ENCODE measurements at regions not wholly inside any gene's neighbourhood (a gene's known extent, or its start where the extent isn't known, plus 50 kb on each side); places are given as distances from the start of the nearest gene placed in this dataset.

GRCh38 chr16:74168445-74168844 is 128.2 kb upstream of the PSMD7 start:
- H2AFZ ChIP-seq (ENCODE audit: low read depth, low read length, poor library complexity, severe bottlenecking), result no peak overlapping the region
- ChIA-PET CTCF (no interaction called here), POLR2A (no interaction called here), RAD21 (ENCODE audit: low non-redundant PET in 1 of 2, low total read pairs in 2 of 2, uncharacterized antibody in 2 of 2, unreplicated experiment in 2 of 2) (no interaction called here)
- intact Hi-C loops (cut with micrococcal nuclease), result no loop called here
- no peak for ATAC-seq
- 0 out of 2 replicates have a peak, but pooled peaks cover 6% of the 10 kb centered on the region for H3K27me3 ChIP-seq (ENCODE audit: insufficient read depth, low read length)
- TF ChIP-seq ZNF274 (IDR thresholded peaks at IDR 0.05; ENCODE audit: low read depth, low read length), result no peak
- no peak for TF ChIP-seq CEBPB (IDR thresholded peaks at IDR 0.05; ENCODE audit: low read depth)
- TF ChIP-seq ZBTB33 (IDR thresholded peaks at IDR 0.05; ENCODE audit: extremely low read depth, insufficient replicate concordance, low read length), result no peak
- no peak for TF ChIP-seq REST (IDR thresholded peaks at IDR 0.05; ENCODE audit: low read depth)
- TF ChIP-seq EZH2 (IDR thresholded peaks at IDR 0.05), result no peak
- no peak for TF ChIP-seq JUND (IDR thresholded peaks at IDR 0.05)
- no peak for TF ChIP-seq SIN3A (IDR thresholded peaks at IDR 0.05; ENCODE audit: low read depth)
- no peak for TF ChIP-seq POLR2AphosphoS5 (IDR thresholded peaks at IDR 0.05; ENCODE audit: low read depth, low read length)
- TF ChIP-seq MAX (IDR thresholded peaks at IDR 0.05), result no peak
- no peak for TF ChIP-seq CBX3 (IDR thresholded peaks at IDR 0.05; ENCODE audit: low read depth)
- TF ChIP-seq TCF7L2 (IDR thresholded peaks at IDR 0.05; ENCODE audit: borderline replicate concordance, extremely low read depth, insufficient read depth, insufficient read length), result no peak
- no peak for TF ChIP-seq EGR1 (IDR thresholded peaks at IDR 0.05; ENCODE audit: low read depth)
- TF ChIP-seq EZH2phosphoT487 (IDR thresholded peaks at IDR 0.05; ENCODE audit: borderline replicate concordance), result no peak
- no peak for TF ChIP-seq YY1 (IDR thresholded peaks at IDR 0.05; ENCODE audit: extremely low read depth, insufficient replicate concordance, low read depth, low read length)
- H3K9me2 ChIP-seq (ENCODE audit: insufficient read depth), result no peaks in the 10 kb centered on the region
- H4K20me1 ChIP-seq (ENCODE audit: insufficient read depth), result no peaks in the 10 kb centered on the region
- no peaks in the 10 kb centered on the region for H3K79me2 ChIP-seq (ENCODE audit: insufficient read depth, low read length)
- DNase-seq (ENCODE audit: low read depth, low spot score), result no peak
- H3K9ac ChIP-seq (ENCODE audit: low read length), result no peak overlapping the region
- no peak overlapping the region for H3K4me2 ChIP-seq (ENCODE audit: low read length)
- H3K4me3 ChIP-seq (replicated peaks in 1 of 2; ENCODE audit: low read depth in 1 of 2, low read length in 2 of 2), result no peak overlapping the region
- no TSS peak for BruUV-seq (replicated peaks)
- no peaks in the 10 kb centered on the region for H3K4me1 ChIP-seq (ENCODE audit: control insufficient read depth in 1 of 2, insufficient read depth in 2 of 2, low read length in 2 of 2)
- H3K36me3 ChIP-seq (ENCODE audit: control insufficient read depth in 1 of 2, insufficient read depth in 2 of 2, low read length in 2 of 2), result no peaks in the 10 kb centered on the region
- no peak overlapping the region for H3K27ac ChIP-seq (ENCODE audit: low read depth, low read length)
- no peaks in the 10 kb centered on the region for H3K9me3 ChIP-seq (ENCODE audit: control insufficient read depth in 1 of 2, insufficient read depth in 1 of 2, low read depth in 1 of 2, low read length in 2 of 2)
